Gastroesophageal sphincter (tissue), 4 donors: ENCODE measurements at regions not wholly inside any gene's neighbourhood (a gene's known extent, or its start where the extent isn't known, plus 50 kb on each side); places are given as distances from the start of the nearest gene placed in this dataset.

Source experiments
- ATAC-seq: fragments of 150-250 bp; one replicate; pipeline ENCODE4 v1.9.1; 2016; ENCODE audit warnings: mild to moderate bottlenecking, moderate library complexity
- H3K27ac ChIP-seq, 4 donors: fragments of 200-600 bp; sonication (generic) in 3 of 4; 1 replicate in 3 of 4; 2 replicates in 1 of 4; pipeline ENCODE4 v1.5.1; 2016 to 2019
- H3K27me3 ChIP-seq: fragments of 200-600 bp; sonication (generic); one replicate; pipeline ENCODE4 v1.5.1; 2019
- H3K36me3 ChIP-seq, 2 donors: fragments of 200-600 bp; sonication (generic); one replicate each; pipeline ENCODE4 v1.5.1; 2019; ENCODE audit warnings: control low read depth in 1 of 2
- H3K4me1 ChIP-seq, 3 donors: fragments of 200-600 bp; sonication (generic); 1 replicate in 2 of 3; 2 replicates in 1 of 3; pipeline ENCODE4 v1.5.1; 2016 to 2019; ENCODE audit warnings: control low read depth in 2 of 3
- H3K4me3 ChIP-seq, 2 donors: fragments of 200-600 bp; sonication (generic); one replicate each; pipeline ENCODE4 v1.5.1; 2019; ENCODE audit warnings: mild to moderate bottlenecking in 1 of 2, moderate library complexity in 1 of 2
- H3K9me3 ChIP-seq, 3 donors: fragments of 200-600 bp; sonication (generic); one replicate each; pipeline ENCODE4 v1.5.1; 2017 to 2019; ENCODE audit warnings: control low read depth in 2 of 3
- EP300 ChIP-seq: sonication (generic); formaldehyde crosslinking; IDR thresholded peaks from one replicate; pipeline ENCODE4 v1.6.1; 2017; ENCODE audit warnings: antibody characterized with exemption, mild to moderate bottlenecking
- POLR2A ChIP-seq, 2 donors: fragments of 450-650 bp; IDR thresholded peaks; one replicate each; pipeline ENCODE4 v1.6.1; 2017; ENCODE audit warnings: antibody characterized with exemption in 2 of 2, mild to moderate bottlenecking in 2 of 2, moderate library complexity in 1 of 2
- POLR2AphosphoS5 ChIP-seq: sonication (generic); formaldehyde crosslinking; IDR thresholded peaks from one replicate; pipeline ENCODE4 v1.6.1; 2017; ENCODE audit warnings: antibody characterized with exemption
- WGBS, 2 donors: methylation state at CpG; one replicate each; pipeline ENCODE4 v1.1.5; 2018; ENCODE audit warnings: low coverage in 1 of 2; 5-methylcytosine and 5-hydroxymethylcytosine counted together
- TF ChIP-seq, protein P1 (sequence below), 4 experiments: fragments of 200-600 bp in 2 of 4; fragments of 450-650 bp in 2 of 4; sonication (generic) in 1 of 4; IDR thresholded peaks; one replicate each; pipeline ENCODE4 v1.5.1; 2017 to 2019; ENCODE audit warnings: antibody characterized with exemption in 4 of 4, mild to moderate bottlenecking in 2 of 4, moderate library complexity in 2 of 4

DNA sequence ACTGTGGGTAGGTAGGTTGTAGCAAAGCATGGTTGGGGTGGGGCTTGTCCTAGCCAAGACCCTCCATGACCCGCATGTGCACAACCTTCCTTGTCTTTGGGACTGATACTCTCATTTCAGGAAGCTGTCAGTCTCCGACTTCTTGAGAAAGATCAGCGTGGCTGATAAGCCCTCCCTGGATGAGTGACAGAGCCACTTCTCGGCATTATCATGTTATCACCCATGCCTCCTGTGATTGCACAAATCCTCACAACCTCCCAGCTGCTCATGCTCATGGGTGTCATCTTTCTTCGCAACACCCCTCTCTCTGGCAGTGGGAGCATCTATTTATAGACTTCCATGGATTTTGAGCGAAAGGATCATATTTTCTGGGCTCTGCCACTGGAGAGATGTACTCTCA lies 314.2 kb downstream of the FOXL1 start:
- Histone ChIP-seq H3K4me3 (no peak overlapping the region), H3K27me3 (peaks cover 75% of the 10 kb centered on the region), H3K4me1 (no peaks in the 10 kb centered on the region), H3K27ac (no peak overlapping the region), H3K36me3 (no peaks in the 10 kb centered on the region), H3K9me3 (no peaks in the 10 kb centered on the region)
- WGBS, 2 donors, result 47 to 61% methylated on average over 2 to 6 of the region's 6 CpGs
- ATAC-seq, result no peak
- no peak for TF ChIP-seq EP300
- TF ChIP-seq POLR2AphosphoS5, result no peak
- TF ChIP-seq, protein P1, sequence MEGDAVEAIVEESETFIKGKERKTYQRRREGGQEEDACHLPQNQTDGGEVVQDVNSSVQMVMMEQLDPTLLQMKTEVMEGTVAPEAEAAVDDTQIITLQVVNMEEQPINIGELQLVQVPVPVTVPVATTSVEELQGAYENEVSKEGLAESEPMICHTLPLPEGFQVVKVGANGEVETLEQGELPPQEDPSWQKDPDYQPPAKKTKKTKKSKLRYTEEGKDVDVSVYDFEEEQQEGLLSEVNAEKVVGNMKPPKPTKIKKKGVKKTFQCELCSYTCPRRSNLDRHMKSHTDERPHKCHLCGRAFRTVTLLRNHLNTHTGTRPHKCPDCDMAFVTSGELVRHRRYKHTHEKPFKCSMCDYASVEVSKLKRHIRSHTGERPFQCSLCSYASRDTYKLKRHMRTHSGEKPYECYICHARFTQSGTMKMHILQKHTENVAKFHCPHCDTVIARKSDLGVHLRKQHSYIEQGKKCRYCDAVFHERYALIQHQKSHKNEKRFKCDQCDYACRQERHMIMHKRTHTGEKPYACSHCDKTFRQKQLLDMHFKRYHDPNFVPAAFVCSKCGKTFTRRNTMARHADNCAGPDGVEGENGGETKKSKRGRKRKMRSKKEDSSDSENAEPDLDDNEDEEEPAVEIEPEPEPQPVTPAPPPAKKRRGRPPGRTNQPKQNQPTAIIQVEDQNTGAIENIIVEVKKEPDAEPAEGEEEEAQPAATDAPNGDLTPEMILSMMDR (IDR thresholded peaks at IDR 0.05), result no peak
- no peak for TF ChIP-seq POLR2A (IDR thresholded peaks at IDR 0.05)

DNA sequence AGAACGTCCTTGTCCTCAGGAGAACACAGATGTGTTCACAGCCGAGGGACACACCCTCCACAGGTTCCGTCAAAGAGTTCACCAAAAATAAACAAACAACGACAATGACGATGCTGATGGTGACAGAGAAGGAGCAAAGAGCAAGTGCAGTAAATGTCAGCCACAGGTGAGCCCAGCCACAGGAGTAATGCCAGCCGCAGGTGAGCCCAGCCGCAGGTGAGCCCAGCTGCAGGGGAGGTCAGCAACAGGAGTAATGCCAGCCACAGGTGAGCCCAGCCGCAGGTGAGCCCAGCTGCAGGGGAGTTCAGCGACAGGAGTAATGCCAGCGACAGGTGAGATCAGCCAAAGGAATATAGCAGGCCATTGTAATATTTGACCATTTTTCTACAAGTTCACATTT lies 315.2 kb downstream of the FOXL1 start:
- TF ChIP-seq, protein P1 (IDR thresholded peaks at IDR 0.05), result no peak
- no peak for TF ChIP-seq POLR2A (IDR thresholded peaks at IDR 0.05)
- TF ChIP-seq POLR2AphosphoS5, result no peak
- no peak for TF ChIP-seq EP300
- Histone ChIP-seq H3K4me1 (no peaks in the 10 kb centered on the region), H3K36me3 (no peaks in the 10 kb centered on the region), H3K4me3 (no peak overlapping the region), H3K9me3 (no peaks in the 10 kb centered on the region), H3K27me3 (peaks cover 68% of the 10 kb centered on the region), H3K27ac (no peak overlapping the region)
- ATAC-seq, result no peak
- 71 to 80% methylated on average over 7 to 9 of the region's 10 CpGs for WGBS, 2 donors

DNA sequence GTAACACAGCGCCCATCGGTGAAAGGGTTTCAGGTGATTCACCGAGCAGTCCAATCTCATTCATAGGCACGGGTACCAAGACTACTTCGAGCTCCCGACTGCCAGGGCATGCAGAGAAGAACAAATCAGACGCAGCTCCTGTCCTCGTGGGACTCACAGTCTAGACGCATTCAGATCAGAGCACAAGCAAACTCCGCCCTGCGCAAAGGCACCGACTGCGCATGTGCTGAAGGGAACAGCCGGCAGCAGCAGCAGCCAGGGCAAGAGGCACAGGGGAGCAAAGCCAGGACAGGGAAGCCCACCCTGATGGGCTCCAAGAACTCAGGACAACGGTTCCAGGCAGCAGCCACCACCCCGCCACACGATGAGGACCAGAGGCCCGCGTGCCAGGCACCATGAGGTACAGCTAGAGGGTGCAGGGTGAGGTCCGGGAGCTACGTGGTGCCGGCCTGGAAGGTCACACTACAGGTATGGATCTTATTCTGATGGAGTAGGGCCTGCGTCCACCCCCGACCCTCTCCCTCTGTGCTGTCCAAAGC lies 315.7 kb downstream of the FOXL1 start:
- no peaks in the 10 kb centered on the region for H3K4me1 ChIP-seq
- TF ChIP-seq POLR2AphosphoS5 (no peak), POLR2A (IDR thresholded peaks at IDR 0.05) (no peak), EP300 (no peak)
- TF ChIP-seq, protein P1 (IDR thresholded peaks at IDR 0.05), result no peak
- peaks cover 65% of the 10 kb centered on the region for H3K27me3 ChIP-seq
- H3K4me3 ChIP-seq, result no peak overlapping the region
- no peaks in the 10 kb centered on the region for H3K36me3 ChIP-seq
- no peak overlapping the region for H3K27ac ChIP-seq
- H3K9me3 ChIP-seq, result no peaks in the 10 kb centered on the region
- 95 to 100% methylated on average over 4 to 6 of the region's 24 CpGs for WGBS, 2 donors
- no peak for ATAC-seq

DNA sequence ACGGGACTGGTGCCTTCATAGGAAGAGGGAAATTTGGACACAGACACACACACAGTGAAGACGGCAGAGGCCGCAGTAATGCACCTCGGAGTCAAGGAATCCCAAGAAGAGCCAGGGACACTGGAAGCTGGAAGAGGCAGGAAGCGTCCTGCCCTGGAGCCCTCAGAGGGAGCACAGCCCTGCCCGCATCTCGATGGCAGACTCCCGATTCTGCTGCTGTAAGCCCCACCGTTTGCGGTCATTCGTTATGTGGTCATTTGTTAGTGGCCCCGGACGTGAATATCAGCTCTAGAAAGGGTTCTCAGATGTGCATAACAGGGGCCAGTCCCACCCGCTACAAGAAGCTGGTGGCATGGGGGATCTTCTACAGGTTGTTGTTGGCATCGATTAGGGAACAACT lies 316.6 kb downstream of the FOXL1 start:
- Histone ChIP-seq H3K36me3 (no peaks in the 10 kb centered on the region), H3K27ac (no peak overlapping the region), H3K27me3 (peaks cover 65% of the 10 kb centered on the region), H3K9me3 (no peaks in the 10 kb centered on the region), H3K4me1 (no peaks in the 10 kb centered on the region), H3K4me3 (no peak overlapping the region)
- WGBS, 2 donors, result 65 to 72% methylated on average over 4 to 14 of the region's 15 CpGs
- TF ChIP-seq POLR2AphosphoS5 (no peak), EP300 (no peak), POLR2A (IDR thresholded peaks at IDR 0.05) (no peak)
- TF ChIP-seq, protein P1 (IDR thresholded peaks at IDR 0.05), result no peak
- no peak for ATAC-seq

DNA sequence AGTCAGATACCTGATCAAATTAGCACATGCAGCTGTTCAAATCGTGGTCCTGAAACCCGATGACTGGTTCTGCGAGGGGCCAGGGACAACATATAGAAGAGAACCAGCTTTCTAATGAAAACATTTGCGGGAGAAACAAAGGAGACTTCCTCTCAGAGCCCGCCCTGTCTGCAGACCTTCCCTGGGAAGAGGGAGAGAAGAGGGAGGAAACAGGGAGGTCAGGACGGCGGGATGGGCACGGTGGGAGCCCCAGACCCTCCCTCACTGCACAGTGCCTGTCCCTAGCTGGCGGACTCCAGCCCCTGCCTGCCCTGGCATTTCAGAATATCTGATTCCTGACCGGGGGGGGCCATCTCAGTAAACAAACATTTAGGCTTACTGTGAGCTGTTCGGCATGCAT lies 317.3 kb downstream of the FOXL1 start:
- ATAC-seq, result no peak
- no peaks in the 10 kb centered on the region for H3K4me1 ChIP-seq
- no peak overlapping the region for H3K4me3 ChIP-seq
- no peaks in the 10 kb centered on the region for H3K9me3 ChIP-seq
- no peaks in the 10 kb centered on the region for H3K36me3 ChIP-seq
- TF ChIP-seq POLR2AphosphoS5, result no peak
- TF ChIP-seq, protein P1 (IDR thresholded peaks at IDR 0.05), result no peak
- no peak for TF ChIP-seq EP300
- no peak for TF ChIP-seq POLR2A (IDR thresholded peaks at IDR 0.05)
- H3K27me3 ChIP-seq, result peaks cover 60% of the 10 kb centered on the region
- 30 to 44% methylated on average over 2 to 10 of the region's 11 CpGs for WGBS, 2 donors
- no peak overlapping the region for H3K27ac ChIP-seq
